ENCODE measurements at regions not wholly inside any gene's neighbourhood (a gene's known extent, or its start where the extent isn't known, plus 50 kb on each side); places are given as distances from the start of the nearest gene placed in this dataset.

- no peak overlapping the region for H3K4me3 ChIP-seq (replicated peaks; ENCODE audit: low read depth, low read length)
- no peak for DNase-seq (ENCODE audit: low read depth)
- no peak for TF ChIP-seq CTCF (IDR thresholded peaks at IDR 0.05; ENCODE audit: low read length, missing control alignments)
Observed at GRCh38 chr5:111583758-111584203, 71.4 kb upstream of the STARD4 start.

GRCh38 chr5:111582993-111583601, 70.8 kb upstream of the STARD4 start:
- H3K4me3 ChIP-seq (replicated peaks; ENCODE audit: low read depth, low read length), result no peak overlapping the region
- DNase-seq (ENCODE audit: low read depth), result peak; percentile 85
- no peak for TF ChIP-seq CTCF (IDR thresholded peaks at IDR 0.05; ENCODE audit: low read length, missing control alignments)

- no peak overlapping the region for H3K4me3 ChIP-seq (replicated peaks; ENCODE audit: low read depth, low read length)
- no peak for TF ChIP-seq CTCF (IDR thresholded peaks at IDR 0.05; ENCODE audit: low read length, missing control alignments)
- DNase-seq (ENCODE audit: low read depth), result no peak
Observed at GRCh38 chr5:111582451-111582850, 70.1 kb upstream of the STARD4 start.

GRCh38 chr5:111580956-111581355, 68.6 kb upstream of the STARD4 start:
- H3K4me3 ChIP-seq (replicated peaks; ENCODE audit: low read depth, low read length), result no peak overlapping the region
- DNase-seq (ENCODE audit: low read depth), result no peak
- TF ChIP-seq CTCF (IDR thresholded peaks at IDR 0.05; ENCODE audit: low read length, missing control alignments), result no peak

GRCh38 chr5:111574311-111574710, 62.0 kb upstream of the STARD4 start:
- H3K4me3 ChIP-seq (replicated peaks; ENCODE audit: low read depth, low read length), result no peak overlapping the region
- TF ChIP-seq CTCF (IDR thresholded peaks at IDR 0.05; ENCODE audit: low read length, missing control alignments), result no peak
- DNase-seq (ENCODE audit: low read depth), result no peak

- TF ChIP-seq CTCF (IDR thresholded peaks at IDR 0.05; ENCODE audit: low read length, missing control alignments), result no peak
- no peak for DNase-seq (ENCODE audit: low read depth)
- H3K4me3 ChIP-seq (replicated peaks; ENCODE audit: low read depth, low read length), result no peak overlapping the region
Observed at GRCh38 chr5:111572561-111572960, 60.2 kb upstream of the STARD4 start.
